ENCODE measurements at regions not wholly inside any gene's neighbourhood (a gene's known extent, or its start where the extent isn't known, plus 50 kb on each side); places are given as distances from the start of the nearest gene placed in this dataset.
"Not testable (repeated sequence)": the region's sequence is repeated elsewhere in the genome, so short reads cannot be mapped to it uniquely, and the experiment has no call there.

DNA sequence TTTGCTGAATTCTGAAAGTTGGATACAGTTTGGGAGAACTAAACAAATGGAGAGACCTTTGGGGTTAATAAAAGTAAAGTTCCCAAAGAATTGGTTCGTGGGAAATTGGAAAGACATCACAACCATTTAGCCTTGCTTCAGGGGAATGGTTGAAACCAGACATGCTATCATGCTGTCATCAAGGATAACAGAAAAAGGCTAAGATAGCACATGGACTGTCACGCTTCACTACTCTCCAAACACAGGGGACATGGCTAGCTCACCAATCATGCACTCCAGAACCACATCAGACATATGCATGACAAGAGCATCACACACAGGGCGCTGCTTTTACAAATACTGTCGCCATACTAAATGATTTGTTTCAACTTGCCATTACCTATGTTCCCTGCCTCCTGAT is 671.7 kb upstream of the ROBO1 start:
- DNase-seq: no peak

DNA sequence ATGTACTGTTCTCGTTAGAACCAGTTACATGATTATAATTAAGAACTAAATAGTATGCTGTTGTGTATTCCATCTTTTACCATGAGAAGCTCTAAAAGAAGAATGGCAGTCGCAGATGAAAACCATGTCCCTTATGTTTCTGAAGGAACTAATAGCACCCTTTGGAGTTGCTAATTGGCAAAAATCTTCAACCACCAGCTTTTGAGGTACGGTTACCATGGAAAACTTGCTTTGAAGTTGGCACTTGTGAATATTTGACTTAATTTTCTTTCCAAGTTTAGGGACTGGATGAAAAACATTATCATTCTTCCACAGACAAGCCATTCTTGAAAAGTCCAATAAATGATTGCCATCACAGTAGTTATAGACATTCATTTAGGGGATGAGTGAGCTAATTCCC is 666.6 kb upstream of the ROBO1 start:
- DNase-seq: no peak

DNA sequence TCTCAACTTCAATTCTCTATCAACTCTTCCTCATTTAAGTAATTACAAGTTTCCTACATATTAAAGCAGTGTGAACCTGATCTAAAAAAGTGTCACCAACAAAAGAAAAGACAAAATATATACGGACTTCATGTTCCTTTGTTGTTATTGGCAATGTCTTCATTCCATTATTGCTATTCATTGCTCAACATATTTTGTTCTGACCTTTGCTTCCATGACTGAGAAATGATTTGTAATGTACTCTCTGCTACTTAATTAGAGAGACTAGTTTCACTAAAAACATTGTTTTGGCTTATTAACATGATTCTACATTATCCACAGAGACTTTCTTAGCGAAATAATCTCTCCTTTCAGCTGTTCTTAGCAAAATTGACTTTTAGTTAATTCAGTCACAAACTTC is 657.2 kb upstream of the ROBO1 start:
- no peak for DNase-seq

DNA sequence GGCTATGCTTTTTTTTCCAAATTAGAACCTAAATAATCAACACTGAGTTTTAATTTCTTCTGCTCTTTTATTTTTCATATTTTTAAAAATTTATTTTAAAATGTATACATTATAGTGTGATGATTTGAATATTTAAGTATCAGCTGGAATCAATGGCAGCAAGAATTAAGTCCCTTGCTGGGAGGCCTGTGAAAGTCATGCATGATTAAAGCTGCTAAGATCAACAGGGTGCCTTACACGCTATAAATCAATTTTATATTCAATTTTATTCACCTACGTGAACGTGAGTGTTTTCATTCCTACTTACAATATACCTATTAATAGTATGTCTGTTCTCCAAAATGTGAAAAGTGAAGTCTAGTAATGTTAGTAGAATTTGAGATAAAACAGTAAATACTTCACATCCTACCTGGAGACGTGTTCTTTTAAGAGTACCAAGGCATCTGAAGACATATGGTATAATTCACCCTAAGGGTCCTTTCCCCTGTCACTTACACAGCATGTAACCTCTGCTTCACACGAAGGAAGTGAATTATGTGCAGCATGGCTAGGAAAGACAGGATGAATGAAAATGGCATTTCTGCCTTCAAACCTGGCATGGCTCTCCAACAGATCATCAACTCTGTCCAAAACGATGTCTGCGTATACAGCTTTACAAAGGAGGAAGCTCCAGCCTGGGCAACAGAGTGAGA is 640.4 kb upstream of the ROBO1 start:
- DNase-seq: no peak

DNA sequence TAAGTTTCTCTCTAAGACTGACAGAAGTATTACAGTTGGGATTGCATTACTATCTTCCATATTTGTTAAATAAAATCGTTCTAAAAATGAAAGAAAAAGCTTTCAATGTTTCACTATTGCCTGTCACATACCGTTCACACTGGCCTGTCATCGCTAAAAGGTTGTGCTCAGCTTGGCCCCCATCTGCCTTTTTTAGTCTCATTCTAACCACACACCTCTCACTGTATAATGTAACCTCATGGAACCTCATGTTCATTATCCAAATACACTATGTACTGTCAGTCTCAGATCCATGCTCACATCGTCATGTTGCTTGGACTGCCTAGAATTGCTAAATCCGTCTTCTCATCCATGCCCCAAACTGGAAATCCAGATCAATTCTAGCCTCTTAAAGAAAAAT is 637.8 kb upstream of the ROBO1 start:
- no peak for DNase-seq

DNA sequence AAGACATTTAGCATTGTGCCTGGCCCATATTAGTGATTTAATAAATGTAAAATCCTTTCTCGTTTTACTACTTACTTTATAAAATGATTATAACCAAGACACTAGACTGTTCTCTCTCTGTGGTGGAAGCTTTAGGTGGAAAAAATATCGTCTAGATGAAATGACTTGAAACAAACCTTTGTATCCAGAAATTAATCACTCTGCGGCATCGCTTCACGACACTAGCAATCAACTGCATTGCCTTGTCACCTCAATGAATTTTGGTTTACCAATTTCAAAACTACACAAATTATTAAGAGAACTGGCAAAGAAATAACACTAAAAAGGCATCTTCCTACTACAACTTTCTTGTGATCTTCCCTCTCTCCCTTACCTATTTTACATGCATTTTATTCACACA is 627.2 kb upstream of the ROBO1 start:
- no peak for DNase-seq

DNA sequence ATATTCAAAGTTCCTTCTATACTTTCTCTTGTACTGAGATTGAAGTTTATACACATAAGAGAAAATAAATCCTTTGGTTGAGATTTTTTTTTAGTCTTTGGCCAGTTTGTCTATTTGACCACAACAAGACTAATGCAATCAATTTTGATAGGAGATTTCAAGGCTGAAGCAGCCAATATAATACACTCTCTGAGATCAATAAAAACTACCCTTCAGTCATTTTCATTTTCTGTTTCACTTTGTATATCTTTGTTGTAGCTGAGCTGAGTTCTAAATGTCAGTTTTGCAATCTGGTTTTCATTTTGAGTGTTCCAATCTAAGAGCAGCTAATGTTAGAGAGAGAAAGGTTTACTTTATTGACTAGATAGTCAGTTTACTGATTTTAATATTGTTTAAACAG is 623.8 kb upstream of the ROBO1 start:
- no peak for DNase-seq

DNA sequence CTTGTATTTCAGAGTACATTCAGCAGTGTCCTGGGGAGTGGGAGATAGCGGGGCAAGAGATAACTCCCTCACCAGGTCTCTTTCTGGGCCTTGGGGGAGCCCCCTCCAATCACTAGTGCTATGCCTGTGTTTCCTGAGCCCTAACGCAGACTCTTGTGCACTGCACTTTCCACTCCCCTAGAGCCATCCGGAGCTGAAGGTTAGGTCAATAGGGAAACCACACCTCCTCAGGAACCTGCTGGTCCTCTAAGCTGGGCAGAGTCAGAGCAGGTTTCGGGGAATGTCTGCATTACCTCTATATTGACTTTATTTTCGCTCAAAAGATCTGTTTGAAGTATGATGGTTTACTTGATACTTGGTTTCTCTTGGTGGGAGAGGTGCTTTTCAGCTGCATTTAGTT is 617.0 kb upstream of the ROBO1 start:
- no peak for DNase-seq

DNA sequence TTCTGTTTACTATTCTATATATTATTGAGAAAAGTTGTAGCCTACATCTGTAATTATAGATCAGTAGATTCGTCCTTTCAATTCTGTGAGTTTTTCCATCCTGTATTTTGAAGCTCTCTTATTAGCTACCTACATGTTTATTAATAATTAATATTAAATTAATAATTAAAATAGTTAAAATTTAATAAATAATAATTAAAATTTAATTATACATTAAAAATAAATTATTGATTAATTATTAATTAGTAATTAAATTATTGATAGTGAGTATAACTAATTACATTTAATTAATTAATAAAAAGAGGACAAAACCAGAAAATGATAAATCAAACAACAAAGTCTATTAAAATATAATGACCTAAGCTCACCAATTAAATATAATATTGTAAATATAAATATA is 606.6 kb upstream of the ROBO1 start:
- DNase-seq: no peak

DNA sequence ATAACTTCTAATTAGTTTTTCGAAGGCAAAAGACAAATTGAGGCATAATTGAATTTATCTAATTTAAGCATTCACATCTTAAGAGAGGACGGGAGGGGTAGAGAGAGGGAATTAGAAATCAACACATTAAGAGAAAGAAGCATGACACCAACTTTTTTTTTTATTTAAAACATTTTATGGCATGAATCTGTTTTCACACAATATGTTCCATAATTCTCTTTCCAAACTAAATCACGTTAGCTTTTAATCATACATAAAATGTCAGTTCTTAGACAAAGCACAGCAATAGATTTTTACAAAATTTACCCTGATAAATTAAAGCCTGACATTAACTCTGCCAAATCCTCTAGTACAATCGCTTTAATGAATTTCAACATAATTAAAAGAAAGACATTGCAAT is 600.8 kb upstream of the ROBO1 start:
- no peak for DNase-seq

DNA sequence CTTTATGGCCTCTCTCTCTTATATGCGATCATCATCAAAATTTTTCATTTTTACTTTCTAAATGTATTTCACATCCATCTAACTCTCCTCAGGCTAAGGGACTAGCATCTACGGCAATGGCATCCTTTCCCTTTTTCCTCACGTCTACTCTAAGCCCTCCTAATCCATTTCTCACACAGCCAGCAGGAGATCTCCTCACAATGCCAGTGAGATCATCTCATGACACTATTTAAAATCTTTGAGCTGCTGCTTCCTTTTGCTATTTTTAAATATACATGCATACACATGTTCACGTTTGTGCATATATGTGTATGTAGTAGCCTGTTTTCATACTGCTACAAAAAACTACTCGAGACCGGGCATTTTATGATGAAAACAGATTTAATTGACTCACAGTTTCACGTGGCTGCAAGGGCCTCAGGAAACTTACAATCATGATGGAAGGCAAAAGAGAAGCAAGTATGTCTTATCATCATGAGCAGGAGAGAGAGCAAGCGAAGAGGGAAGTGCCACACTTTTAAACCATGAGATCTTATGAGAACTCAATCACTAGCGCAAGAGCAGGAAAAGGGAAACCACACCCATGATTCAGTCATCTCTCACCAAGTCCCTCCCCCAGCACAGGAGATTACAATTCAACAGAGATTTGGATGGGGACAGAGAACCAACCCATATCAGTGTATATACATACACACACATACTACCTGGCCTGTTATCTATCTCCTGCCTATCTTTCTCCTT is 599.2 kb upstream of the ROBO1 start:
- no peak for DNase-seq

DNA sequence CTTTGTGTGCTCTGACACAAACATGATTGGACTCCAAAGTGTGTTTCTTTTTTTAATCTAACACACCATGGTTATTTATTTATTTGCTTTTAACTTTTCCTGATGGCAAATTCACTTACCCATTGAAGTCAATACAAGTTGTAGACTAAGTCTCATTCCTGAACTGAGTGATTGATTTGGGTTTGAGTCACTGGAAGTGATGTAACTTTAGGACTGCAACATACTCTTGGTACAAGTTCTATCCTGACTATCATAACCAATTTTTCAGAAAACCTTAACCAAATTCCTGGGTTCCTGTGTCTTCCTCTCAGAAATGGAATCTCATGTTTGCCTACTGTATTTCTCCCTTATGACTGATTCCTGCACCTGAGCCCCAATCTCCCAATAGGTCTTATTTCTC is 590.0 kb upstream of the ROBO1 start:
- DNase-seq: no peak

DNA sequence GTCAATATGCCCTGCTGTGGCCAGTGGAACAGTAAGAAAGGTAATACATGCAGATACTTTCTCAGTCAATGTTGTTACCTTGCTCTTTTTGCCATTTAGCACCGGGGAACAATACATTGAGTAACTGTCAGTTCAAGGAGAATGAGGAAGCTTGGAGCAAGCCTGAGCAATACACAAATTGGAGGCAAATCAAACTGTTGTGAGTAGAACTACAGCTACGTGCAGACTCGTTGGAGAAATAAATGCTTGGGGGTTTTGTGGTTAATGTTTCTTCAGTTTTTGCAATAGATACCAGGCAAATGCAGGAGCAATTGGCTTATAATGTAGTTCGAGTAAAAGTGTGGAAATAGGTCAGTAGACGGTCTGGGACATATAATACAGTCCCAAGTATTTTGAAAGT is 587.3 kb upstream of the ROBO1 start:
- DNase-seq: no peak

DNA sequence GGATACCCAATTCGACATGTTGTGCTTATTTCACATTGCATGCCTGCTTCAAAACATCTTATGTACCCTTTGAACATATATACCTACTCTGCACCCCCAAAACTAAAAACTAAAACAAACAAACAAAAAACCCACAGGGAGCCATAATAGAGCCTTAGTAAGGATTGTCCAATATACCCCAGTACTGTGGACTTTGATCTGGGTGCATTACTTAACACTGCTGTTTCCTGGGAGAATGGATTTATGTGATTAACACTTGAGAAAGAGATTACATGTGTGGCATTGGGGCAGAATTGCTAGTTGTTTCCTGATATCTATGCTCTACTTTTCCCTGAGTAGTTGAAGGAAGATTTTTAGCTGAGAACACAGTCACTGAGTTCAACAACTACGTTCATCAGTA is 583.4 kb upstream of the ROBO1 start:
- no peak for DNase-seq

DNA sequence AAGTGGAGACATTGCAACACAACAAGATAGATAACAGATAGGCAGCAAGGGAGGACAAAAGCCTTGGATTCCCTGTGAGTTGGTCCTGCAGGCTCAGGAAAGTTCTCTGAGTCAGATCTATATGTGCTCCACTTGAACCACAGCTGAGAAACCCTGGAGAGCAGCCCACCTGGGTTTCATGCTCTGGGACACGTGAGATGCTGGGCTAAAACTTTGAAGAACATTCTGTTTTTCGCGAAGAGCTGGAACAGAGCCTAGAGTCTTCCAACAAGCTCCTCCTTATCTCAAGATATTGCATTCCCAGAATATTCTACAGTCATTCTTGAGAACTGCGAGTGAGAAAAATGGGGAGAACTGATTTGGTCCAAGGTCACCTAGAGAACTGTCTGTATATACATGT is 583.0 kb upstream of the ROBO1 start:
- DNase-seq: no peak

DNA sequence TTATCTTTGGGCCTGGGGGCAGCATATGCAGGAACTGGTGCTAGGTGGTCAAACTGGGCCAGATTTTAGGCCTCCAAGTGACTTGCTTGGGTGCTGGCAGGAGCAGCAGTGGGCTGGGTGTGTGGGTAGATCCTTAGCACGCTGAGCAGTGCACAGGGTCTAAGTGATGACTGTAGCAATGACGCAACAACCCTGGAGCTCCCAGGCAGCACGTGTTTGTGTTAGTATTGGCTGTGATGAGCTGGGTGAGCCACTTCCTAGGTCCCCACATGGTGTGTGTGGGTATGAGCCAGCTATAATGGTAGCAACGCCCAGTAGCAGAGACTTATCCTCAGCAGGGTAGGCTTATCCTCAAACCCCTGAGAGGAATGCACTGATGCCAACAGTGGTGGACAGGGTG is 570.6 kb upstream of the ROBO1 start:
- no peak for DNase-seq

DNA sequence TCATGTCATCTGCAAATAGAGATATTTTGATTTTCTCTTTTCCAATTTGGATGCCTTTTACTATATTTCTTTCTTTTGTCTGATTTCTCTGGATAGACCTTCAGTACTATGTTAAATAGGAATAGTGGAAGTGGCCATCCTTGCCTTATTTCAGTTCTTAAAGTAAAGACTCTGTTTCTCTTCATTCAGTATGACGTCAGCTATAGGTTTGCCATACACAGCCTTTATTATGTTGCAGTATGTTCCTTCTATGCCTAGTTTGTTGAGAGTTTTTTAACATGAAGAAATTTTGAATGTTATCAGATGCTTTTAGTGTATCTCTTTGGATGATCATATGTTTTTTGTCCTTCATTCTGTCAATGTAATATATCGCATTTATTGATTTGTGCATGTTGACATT is 566.7 kb upstream of the ROBO1 start:
- no peak for DNase-seq

DNA sequence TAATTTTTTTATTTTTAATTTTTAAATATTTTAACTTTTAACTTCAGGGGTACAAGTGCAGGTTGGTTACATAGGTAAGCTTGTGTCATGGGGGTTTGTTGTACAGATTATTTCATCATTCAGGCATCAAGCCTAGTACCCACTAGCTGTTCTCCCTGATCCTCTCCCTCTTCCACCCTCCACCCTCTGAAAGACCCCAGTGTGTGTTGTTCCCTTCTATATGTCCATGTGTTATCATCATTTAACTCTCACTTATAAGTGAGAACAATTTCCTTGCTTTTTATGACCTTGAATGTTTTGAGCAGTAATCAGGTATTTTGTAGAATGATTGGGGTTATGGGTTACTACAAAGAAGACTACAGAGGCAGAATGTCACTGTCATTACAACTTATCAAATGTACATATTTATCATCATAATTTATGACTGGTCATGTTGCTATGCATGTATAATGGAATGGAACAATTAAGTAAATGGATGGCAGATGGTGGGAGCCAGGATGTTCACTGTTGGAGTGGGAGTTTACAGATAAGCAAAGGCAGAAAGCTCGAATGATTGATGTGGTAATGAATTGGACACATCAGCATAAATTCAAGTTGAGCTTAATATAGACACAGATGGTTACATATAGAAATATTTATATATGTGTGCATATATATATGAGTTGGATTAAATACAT is 563.8 kb upstream of the ROBO1 start:
- DNase-seq: no peak

DNA sequence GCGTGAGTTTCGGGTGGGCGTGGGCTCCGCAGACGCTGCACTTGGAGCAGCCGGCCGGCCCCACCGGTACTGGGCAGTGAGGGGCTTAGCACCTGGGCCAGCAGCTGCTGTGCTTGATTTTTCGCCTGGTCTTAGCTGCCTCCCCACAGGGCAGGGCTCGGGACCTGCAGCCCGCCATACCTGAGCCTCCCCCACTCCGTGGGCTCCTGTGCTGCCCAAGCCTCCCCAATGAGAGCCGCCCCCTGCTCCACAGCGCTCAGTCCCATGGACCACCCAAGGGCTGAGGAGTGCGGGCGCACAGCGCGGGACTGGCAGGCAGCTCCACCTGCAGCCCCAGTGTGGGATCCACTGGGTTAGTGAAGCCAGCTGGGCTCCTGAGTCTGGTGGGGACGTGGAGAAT is 546.7 kb upstream of the ROBO1 start:
- not testable (repeated sequence) for DNase-seq

DNA sequence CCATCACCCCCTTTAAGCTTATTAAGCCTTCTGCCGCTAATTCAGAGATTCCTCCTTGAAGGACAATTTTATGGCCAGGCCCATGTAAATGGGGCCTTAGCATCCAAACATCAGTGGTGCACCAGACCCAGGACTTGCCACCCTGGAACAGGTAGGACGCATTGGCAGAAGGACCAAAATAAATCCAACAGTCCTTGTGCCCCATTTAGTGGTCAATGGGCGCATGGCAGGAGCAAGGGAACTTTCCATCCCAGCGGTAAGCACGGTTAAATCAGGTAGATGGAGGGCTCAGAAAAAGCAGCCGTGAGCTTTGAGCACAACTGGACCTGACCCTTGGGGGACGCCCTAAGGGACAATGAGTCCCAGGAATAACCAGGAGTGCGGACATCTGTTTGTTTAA is 540.8 kb upstream of the ROBO1 start:
- DNase-seq: no peak

DNA sequence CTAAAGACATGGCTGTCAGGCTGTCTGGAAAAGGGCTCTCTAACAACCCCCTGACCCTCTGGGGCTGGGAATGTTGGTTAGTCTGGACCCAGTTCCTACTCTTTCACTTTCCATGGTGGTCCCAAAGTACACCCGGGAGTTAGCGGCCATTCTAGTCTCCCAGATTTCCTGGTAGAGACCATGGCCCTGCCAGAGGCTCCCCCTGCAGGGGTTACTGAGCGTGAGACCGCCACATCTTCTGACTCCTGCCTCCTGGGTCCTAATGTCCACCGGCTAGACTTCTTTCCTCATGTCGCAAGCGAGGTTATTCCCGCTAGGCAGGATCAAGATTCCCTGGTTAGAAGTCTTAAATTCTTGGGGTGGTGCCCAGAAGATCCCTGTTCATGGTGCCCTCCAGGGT is 540.0 kb upstream of the ROBO1 start:
- no peak for DNase-seq

DNA sequence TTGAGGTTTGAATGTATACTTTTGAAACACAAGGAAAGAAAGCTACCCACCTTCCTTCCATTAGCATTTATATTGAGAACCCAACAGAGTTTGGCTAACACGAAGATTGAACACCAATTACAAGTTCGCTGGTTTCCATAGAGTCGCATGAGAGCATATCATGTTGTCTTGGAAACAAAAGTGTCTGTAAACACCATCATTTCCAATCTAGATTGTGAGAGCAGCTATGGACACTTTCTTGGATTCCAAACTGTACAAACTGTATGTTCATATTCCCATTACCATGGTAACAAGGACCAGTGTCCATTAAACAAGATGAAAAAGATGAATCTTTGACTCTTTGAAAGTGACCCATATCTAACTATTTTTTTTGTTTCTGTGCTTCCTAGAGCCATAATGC is 529.9 kb upstream of the ROBO1 start:
- no peak for DNase-seq

DNA sequence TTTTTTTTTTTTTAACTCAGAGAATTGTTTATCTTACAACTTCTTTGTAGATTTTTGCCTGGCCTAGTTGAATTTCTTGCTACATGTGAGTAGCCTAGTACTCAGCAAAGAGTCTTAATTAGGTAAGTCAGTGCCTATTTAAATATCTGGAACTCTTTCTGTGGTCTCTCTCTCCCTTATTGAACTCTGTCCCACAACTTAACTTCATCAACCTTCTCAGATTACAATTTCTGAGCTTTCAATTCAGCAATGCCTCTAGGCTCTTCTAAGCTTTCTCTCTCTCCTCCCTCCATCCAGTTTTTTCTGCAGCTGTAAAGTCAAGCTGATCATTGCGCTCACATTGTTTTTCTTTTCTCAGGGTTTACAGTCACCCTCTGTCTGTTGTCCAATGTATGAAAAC is 517.6 kb upstream of the ROBO1 start:
- DNase-seq: no peak

DNA sequence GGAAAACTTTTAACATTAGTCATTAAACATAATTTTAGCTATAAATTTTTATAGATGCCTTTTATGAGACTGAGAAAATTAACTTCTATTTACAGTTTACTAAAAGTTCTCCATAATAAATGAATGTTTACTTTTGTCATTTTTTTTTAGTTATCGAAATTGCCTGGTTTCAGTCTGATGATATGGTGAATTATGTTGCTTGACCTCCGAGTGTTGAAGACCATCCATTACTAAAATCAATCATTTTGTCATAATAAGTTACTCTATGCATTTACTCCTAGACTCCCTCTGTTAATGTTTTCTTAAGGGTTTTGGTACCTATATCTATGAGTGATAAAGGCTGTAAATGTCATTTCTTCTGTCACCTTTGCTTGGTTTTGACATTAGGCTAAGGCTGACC is 516.0 kb upstream of the ROBO1 start:
- DNase-seq: no peak
